HepG2 (cell line): ENCODE measurements at regions not wholly inside any gene's neighbourhood (a gene's known extent, or its start where the extent isn't known, plus 50 kb on each side); places are given as distances from the start of the nearest gene placed in this dataset.

ENCODE experiments used
- ATAC-seq: fragments of 200-7000 bp; cut with Tn5 transposase; 3 replicates; pipeline ENCODE4 v1.9.1; 2020; ENCODE audit warnings: mild to moderate bottlenecking, moderate library complexity
- BruUV-seq: library from RNA; stranded (reverse); fragments of 400-500 nt; replicated peaks from 2 replicates; lab custom pipeline; 2021; lab: Mats Ljungman, UMichigan
- CTCF ChIA-PET: fragments of 300-600 bp; formaldehyde crosslinking; extraction: SDS; loops from one replicate; lab custom pipeline; 2021; ENCODE audit warnings: low total read pairs, inconsistent platforms, low intra/inter-chr PET ratio; lab: Yijun Ruan, JAX
- POLR2A ChIA-PET: fragments of 350-600 bp; sonication (Branson Sonifier 250); formaldehyde crosslinking; loops from one replicate; lab custom pipeline; 2020; ENCODE audit warnings: antibody characterized with exemption, inconsistent platforms; lab: Yijun Ruan, JAX
- DNase-seq: peaks from one replicate; pipeline ENCODE4 v3.0.0-alpha.2; 2015; ENCODE audit warnings: low spot score
- FAIRE-seq: peaks from 3 replicates; lab custom pipeline; 2011; peaks lifted over from hg19 to GRCh38; lab: Jason Lieb, UNC
- H2AFZ ChIP-seq: one replicate; pipeline ENCODE4 v1.6.1; 2011; ENCODE audit warnings: low read length, inconsistent platforms
- H3K27ac ChIP-seq: fragments of 300-600 bp; 3 replicates; pipeline ENCODE4 v1.8.0; 2011; ENCODE audit warnings: mixed run types, mild to moderate bottlenecking, mixed read lengths, low read length, inconsistent platforms; ENCODE audit not compliant: insufficient read depth; ENCODE audit errors: extremely low read length
- H3K27me3 ChIP-seq, 2 experiments: fragments of 200-600 bp in 1 of 2; 2 replicates in 1 of 2; 3 replicates in 1 of 2; pipeline versions ENCODE4 v1.6.0 to v1.8.0; 2011; ENCODE audit warnings: low read length in 2 of 2, mild to moderate bottlenecking in 2 of 2, moderate library complexity in 2 of 2, inconsistent platforms in 1 of 2; ENCODE audit not compliant: insufficient read depth in 2 of 2, control insufficient read depth in 1 of 2
- H3K36me3 ChIP-seq, 2 experiments: fragments of 200-600 bp in 1 of 2; replicated peaks in 1 of 2; 2 replicates in 1 of 2; 3 replicates in 1 of 2; pipeline versions ENCODE4 v1.5.1 to v1.8.0; 2011; ENCODE audit warnings: low read length in 2 of 2, inconsistent platforms in 1 of 2; ENCODE audit not compliant: insufficient read depth in 2 of 2, control insufficient read depth in 1 of 2
- H3K4me1 ChIP-seq: 2 replicates; pipeline ENCODE4 v1.5.1; 2012; ENCODE audit warnings: low read length, inconsistent platforms; ENCODE audit not compliant: insufficient read depth
- H3K4me2 ChIP-seq: 2 replicates; pipeline ENCODE4 v1.6.0; 2011; ENCODE audit warnings: low read depth, low read length, inconsistent platforms
- H3K4me3 ChIP-seq, 3 experiments: fragments of 200-600 bp in 1 of 3; sonication (generic), shearing (Covaris generic) in 1 of 3; replicated peaks in 1 of 3; 2 replicates each; pipeline ENCODE4 v1.5.1; 2011 to 2016; ENCODE audit warnings: low read length in 3 of 3, inconsistent platforms in 2 of 3, low read depth in 2 of 3, mild to moderate bottlenecking in 2 of 3, control low read depth in 1 of 3, mixed read lengths in 1 of 3; ENCODE audit not compliant: insufficient read depth in 1 of 3
- H3K79me2 ChIP-seq: one replicate; pipeline ENCODE4 v1.6.1; 2011; ENCODE audit warnings: low read length, inconsistent platforms; ENCODE audit not compliant: insufficient read depth
- H3K9ac ChIP-seq: 2 replicates; pipeline ENCODE4 v1.6.0; 2011; ENCODE audit warnings: mild to moderate bottlenecking, low read depth, low read length, inconsistent platforms; ENCODE audit not compliant: insufficient read depth
- H3K9me3 ChIP-seq: 2 replicates; pipeline ENCODE4 v1.5.1; 2012; ENCODE audit warnings: mild to moderate bottlenecking, low read length
- H4K20me1 ChIP-seq: 2 replicates; pipeline ENCODE4 v1.6.0; 2011; ENCODE audit warnings: inconsistent platforms, mild to moderate bottlenecking, low read length, moderate library complexity; ENCODE audit not compliant: insufficient read depth
- CREM ChIP-seq, 2 experiments: sonication (generic) in 1 of 2; formaldehyde crosslinking in 1 of 2; IDR thresholded peaks; 2 replicates each; pipeline versions ENCODE4 v1.4.0 to v1.6.1; 2016 to 2020; ENCODE audit warnings: antibody characterized with exemption in 1 of 2, mild to moderate bottlenecking in 1 of 2, missing genetic modification reagents in 1 of 2
- HDAC1 ChIP-seq: sonication (generic); formaldehyde crosslinking; IDR thresholded peaks from 2 replicates; pipeline ENCODE4 v1.5.1; 2020; ENCODE audit warnings: mild to moderate bottlenecking, missing genetic modification reagents
- SETDB1 ChIP-seq: sonication (generic); formaldehyde crosslinking; IDR thresholded peaks from 2 replicates; pipeline ENCODE4 v1.5.1; 2020; ENCODE audit warnings: missing genetic modification reagents, mild to moderate bottlenecking, borderline replicate concordance
- ZNF34 ChIP-seq: sonication (generic); formaldehyde crosslinking; IDR thresholded peaks from 2 replicates; pipeline ENCODE4 v1.4.0; 2020; ENCODE audit warnings: mild to moderate bottlenecking, missing genetic modification reagents, borderline replicate concordance
- in situ Hi-C: cut with HindIII; loops from 2 replicates; pipeline ENCODE4 v1.10.0; 2017; ENCODE audit warnings: low pct_unique_long_range_greater_than_20kb; ENCODE audit not compliant: extremely low pct_ligation_motif_present
- intact Hi-C: fragments of 100-400 bp; cut with micrococcal nuclease; formaldehyde crosslinking; loops from one replicate; pipeline ENCODE4 v1.10.0; 2022; ENCODE audit not compliant: unreplicated experiment
- TF ChIP-seq, protein P1 (sequence below): sonication (generic); formaldehyde crosslinking; IDR thresholded peaks from 2 replicates; pipeline ENCODE4 v1.8.0; 2022; ENCODE audit warnings: missing genetic modification reagents, mild to moderate bottlenecking, inconsistent platforms, borderline replicate concordance
- TF ChIP-seq, protein P2 (sequence below): sonication (generic); formaldehyde crosslinking; IDR thresholded peaks from 2 replicates; pipeline ENCODE4 v1.5.0; 2020; ENCODE audit warnings: missing genetic modification reagents
- TF ChIP-seq, protein P3 (sequence below): sonication (generic); formaldehyde crosslinking; IDR thresholded peaks from 2 replicates; pipeline ENCODE4 v1.4.0; 2020; ENCODE audit warnings: missing genetic modification reagents, borderline replicate concordance

DNA sequence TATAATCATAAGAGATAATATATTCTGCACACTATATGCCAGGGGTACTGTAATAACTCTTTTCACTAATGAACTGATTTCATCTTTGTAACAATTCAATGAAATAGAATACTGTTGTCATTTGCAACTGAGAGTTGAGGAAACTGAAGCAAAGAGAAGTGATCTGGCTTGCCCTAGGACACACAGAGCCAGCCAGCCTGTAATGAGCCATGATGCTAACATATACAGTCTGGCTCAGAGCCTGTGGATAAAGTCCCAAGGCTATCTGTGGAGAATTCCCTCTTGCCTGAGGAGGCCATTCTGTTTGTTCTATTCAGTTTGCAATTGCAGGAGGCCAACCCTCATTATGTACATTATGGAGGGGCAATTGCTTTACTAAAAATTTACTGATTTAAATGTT, 241.3 kb downstream of the CXCL12 start:
- H3K27ac ChIP-seq: no peak overlapping the region

More for the DNA sequence above, 241.3 kb downstream of the CXCL12 start:
- intact Hi-C loops (no loop called here), in situ Hi-C loops (no loop called here)
- no peak for DNase-seq
- ChIA-PET CTCF (no interaction called here), POLR2A (no interaction called here)
- FAIRE-seq: no peak
- Histone ChIP-seq H3K79me2 (no peaks in the 10 kb centered on the region), H3K4me2 (no peak overlapping the region), H2AFZ (no peak overlapping the region), H3K9me3 (no peaks in the 10 kb centered on the region), H4K20me1 (no peaks in the 10 kb centered on the region), H3K36me3 (no peaks in the 10 kb centered on the region), H3K4me1 (no peaks in the 10 kb centered on the region), H3K4me3 (no peak overlapping the region), H3K27me3 (no peaks in the 10 kb centered on the region), H3K9ac (no peak overlapping the region)
- TF ChIP-seq, protein P1, sequence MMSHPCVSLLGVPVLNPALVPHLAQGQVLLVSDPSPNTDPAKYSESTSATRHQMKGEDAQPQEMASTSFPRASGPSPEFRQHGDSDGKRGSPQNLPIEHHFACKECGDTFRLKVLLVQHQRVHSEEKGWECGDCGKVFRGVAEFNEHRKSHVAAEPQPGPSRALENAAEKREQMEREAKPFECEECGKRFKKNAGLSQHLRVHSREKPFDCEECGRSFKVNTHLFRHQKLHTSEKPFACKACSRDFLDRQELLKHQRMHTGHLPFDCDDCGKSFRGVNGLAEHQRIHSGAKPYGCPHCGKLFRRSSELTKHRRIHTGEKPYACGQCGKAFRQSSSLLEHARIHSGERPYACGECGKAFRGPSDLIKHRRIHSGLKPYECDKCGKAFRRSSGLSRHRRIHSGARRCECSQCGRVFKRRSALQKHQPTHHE (CRISPR knock-in tag): no peak
- TF ChIP-seq, protein P2, sequence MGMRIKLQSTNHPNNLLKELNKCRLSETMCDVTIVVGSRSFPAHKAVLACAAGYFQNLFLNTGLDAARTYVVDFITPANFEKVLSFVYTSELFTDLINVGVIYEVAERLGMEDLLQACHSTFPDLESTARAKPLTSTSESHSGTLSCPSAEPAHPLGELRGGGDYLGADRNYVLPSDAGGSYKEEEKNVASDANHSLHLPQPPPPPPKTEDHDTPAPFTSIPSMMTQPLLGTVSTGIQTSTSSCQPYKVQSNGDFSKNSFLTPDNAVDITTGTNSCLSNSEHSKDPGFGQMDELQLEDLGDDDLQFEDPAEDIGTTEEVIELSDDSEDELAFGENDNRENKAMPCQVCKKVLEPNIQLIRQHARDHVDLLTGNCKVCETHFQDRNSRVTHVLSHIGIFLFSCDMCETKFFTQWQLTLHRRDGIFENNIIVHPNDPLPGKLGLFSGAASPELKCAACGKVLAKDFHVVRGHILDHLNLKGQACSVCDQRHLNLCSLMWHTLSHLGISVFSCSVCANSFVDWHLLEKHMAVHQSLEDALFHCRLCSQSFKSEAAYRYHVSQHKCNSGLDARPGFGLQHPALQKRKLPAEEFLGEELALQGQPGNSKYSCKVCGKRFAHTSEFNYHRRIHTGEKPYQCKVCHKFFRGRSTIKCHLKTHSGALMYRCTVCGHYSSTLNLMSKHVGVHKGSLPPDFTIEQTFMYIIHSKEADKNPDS: no peak
- no peak for TF ChIP-seq SETDB1 (CRISPR knock-in tag)
- TF ChIP-seq, protein P3, sequence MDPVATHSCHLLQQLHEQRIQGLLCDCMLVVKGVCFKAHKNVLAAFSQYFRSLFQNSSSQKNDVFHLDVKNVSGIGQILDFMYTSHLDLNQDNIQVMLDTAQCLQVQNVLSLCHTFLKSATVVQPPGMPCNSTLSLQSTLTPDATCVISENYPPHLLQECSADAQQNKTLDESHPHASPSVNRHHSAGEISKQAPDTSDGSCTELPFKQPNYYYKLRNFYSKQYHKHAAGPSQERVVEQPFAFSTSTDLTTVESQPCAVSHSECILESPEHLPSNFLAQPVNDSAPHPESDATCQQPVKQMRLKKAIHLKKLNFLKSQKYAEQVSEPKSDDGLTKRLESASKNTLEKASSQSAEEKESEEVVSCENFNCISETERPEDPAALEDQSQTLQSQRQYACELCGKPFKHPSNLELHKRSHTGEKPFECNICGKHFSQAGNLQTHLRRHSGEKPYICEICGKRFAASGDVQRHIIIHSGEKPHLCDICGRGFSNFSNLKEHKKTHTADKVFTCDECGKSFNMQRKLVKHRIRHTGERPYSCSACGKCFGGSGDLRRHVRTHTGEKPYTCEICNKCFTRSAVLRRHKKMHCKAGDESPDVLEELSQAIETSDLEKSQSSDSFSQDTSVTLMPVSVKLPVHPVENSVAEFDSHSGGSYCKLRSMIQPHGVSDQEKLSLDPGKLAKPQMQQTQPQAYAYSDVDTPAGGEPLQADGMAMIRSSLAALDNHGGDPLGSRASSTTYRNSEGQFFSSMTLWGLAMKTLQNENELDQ (CRISPR knock-in tag): no peak
- TF ChIP-seq CREM (IDR thresholded peaks at IDR 0.05): no peak
- no peak for TF ChIP-seq CREM (CRISPR knock-in tag; IDR thresholded peaks at IDR 0.05)
- no peak for TF ChIP-seq ZNF34 (CRISPR knock-in tag)
- TF ChIP-seq HDAC1: no peak
- no peak for ATAC-seq
- no TSS peak for BruUV-seq
